22Rv1 (cell line): ENCODE measurements at regions not wholly inside any gene's neighbourhood (a gene's known extent, or its start where the extent isn't known, plus 50 kb on each side); places are given as distances from the start of the nearest gene placed in this dataset.

Experiments used
- H3K27ac ChIP-seq: fragments of 450-650 bp; 2 replicates; pipeline ENCODE4 v1.5.1; 2017
- ZFX ChIP-seq: fragments of 450-650 bp; IDR thresholded peaks from 2 replicates; pipeline ENCODE4 v1.6.1; 2017; ENCODE audit warnings: antibody characterized with exemption, borderline replicate concordance
- TF ChIP-seq, protein P1 (sequence below): fragments of 450-650 bp; IDR thresholded peaks from 2 replicates; pipeline ENCODE4 v1.5.1; 2017; ENCODE audit warnings: mild to moderate bottlenecking

DNA sequence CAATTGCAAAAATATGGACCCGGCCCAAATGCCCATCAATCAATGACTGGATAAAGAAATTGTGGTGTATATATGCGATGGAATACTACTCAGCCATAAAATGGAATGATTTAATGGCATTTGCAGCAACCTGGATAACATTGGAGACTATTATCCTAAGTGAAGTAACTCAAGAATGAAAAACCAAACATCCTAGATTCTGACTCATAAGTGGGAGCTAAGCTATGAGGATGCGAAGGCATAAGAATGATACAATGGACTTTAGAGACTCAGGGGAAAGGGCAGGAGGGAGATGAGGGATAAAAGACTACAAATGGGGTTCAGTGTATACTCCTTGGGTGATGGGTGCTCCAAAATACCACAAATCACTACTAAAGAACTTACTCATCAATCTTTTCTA, 247.6 kb upstream of the FBXL7 start:
- TF ChIP-seq, protein P1, sequence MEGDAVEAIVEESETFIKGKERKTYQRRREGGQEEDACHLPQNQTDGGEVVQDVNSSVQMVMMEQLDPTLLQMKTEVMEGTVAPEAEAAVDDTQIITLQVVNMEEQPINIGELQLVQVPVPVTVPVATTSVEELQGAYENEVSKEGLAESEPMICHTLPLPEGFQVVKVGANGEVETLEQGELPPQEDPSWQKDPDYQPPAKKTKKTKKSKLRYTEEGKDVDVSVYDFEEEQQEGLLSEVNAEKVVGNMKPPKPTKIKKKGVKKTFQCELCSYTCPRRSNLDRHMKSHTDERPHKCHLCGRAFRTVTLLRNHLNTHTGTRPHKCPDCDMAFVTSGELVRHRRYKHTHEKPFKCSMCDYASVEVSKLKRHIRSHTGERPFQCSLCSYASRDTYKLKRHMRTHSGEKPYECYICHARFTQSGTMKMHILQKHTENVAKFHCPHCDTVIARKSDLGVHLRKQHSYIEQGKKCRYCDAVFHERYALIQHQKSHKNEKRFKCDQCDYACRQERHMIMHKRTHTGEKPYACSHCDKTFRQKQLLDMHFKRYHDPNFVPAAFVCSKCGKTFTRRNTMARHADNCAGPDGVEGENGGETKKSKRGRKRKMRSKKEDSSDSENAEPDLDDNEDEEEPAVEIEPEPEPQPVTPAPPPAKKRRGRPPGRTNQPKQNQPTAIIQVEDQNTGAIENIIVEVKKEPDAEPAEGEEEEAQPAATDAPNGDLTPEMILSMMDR = no peak
- no peak for TF ChIP-seq ZFX
- H3K27ac ChIP-seq = no peak overlapping the region

DNA sequence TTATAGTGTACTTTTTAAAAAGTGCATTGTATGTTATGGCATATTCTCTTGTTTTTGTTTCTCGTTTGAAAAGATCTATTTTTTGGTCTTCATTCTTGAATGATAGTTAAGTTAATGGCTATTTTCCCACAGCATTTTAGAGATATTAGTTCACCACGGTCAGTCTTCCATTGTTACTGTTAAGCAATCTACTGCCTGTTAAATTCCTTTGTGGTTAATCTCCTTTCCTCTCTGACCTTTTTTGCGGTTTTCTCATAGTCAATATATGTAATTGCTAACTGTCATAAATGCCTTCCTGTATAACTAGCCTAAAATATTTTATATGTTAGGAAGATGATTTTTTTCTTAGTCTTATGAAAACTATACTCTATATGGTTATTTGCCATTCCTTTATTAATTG, 250.8 kb upstream of the FBXL7 start:
- TF ChIP-seq, protein P1 = no peak
- no peak for TF ChIP-seq ZFX

DNA sequence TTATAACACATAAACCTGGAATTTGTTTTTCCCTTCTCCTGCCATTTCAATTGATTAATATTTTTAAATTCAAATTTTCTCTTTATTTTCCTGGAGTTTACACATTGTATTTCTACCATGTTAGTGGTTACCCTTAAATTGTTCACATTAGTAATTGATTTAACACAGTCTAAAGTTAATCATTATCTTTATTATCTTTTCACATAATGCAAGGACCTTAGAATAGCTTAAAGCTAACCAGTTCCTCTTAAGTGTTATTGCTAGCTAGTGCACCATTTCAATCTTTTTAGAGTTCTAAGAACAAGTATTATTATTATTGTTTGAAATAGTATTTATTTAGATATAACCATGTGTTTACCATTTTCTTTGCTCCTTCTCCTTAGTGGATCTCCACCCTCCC, 251.2 kb upstream of the FBXL7 start:
- H3K27ac ChIP-seq = no peak overlapping the region

More for the DNA sequence above, 250.8 kb upstream of the FBXL7 start:
- H3K27ac ChIP-seq = no peak overlapping the region

DNA sequence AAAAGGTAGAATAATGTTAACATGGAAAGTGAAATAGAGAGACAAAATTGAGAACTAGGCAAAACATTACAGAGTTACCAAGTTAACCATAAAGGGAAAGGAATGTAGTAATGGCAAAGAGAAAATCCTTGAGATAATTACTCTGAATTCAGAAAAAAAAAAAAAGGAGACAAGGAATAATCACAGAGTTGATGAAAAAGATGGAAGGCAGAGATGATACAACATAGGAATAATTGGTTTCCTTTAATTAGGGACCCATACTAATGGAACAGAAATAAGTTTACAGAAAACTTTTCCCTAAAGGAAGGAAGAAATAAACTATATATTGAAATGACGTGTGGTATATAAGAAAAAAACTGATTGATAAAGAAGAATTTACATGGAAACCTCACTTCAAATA, 254.1 kb upstream of the FBXL7 start:
- no peak overlapping the region for H3K27ac ChIP-seq
- TF ChIP-seq, protein P1 = no peak
- no peak for TF ChIP-seq ZFX

More for the DNA sequence above, 251.2 kb upstream of the FBXL7 start:
- TF ChIP-seq, protein P1 = no peak
- TF ChIP-seq ZFX = no peak

DNA sequence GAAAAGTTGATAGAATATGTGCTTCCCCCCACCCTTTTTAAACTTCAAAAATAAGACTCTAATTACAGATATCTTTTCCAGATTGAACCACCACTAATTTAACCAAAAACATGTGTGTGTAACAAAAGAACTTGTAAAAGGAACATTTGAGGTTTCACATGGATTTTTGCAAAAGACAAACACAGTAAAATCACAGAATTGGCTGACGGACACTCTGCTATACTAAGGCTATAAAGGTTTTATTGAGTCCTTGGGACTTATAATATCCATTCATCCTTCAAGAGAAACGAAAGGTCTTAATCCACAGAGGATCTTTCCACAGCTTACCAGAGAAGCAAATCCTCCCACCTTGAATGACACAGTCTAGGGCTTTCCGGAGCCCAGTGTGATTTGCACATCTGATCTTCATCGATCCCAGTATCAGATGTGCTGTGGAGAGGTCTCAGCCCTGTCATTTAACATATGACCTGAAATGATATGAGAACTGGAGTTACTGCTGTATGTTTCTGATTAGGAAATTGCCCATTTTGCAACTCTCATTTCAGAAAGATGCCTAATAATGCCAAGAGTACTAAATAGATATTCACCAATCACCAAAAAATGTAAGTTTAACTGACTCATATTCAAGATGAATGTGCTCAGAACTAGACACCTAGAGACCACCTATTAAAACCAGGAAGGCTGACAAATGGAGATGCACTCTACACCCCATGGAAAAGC, 256.5 kb upstream of the FBXL7 start:
- TF ChIP-seq ZFX = no peak
- TF ChIP-seq, protein P1 = no peak

DNA sequence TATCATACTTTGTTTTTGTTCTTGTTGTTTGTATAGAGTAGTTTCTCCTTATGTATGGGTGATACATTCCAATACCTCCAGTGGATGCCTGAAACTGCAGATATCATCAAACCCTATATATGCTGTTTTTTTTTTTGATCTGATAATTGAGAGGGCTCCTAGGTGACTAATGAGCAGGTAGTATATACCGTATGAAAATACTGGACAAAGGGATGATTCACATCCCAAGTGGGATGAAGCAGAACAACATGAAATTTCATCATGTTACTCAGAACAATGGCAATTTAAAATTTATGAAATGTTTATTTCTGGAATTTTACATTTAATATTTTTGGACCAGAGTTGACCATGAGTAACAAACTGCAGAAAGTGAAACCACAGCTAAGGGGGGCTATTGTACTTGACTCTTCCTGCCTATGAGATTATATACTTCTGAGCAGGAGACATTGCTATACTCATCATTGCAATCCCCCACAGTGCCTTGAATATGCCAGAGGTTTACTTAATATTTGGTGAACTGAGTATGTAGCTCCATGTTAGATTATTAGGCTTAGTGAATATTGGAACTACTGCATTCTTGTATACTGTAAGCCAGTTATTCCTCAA, 258.7 kb upstream of the FBXL7 start:
- H3K27ac ChIP-seq = no peak overlapping the region
- TF ChIP-seq, protein P1 = no peak
- TF ChIP-seq ZFX = no peak

More for the DNA sequence above, 256.5 kb upstream of the FBXL7 start:
- no peak overlapping the region for H3K27ac ChIP-seq

DNA sequence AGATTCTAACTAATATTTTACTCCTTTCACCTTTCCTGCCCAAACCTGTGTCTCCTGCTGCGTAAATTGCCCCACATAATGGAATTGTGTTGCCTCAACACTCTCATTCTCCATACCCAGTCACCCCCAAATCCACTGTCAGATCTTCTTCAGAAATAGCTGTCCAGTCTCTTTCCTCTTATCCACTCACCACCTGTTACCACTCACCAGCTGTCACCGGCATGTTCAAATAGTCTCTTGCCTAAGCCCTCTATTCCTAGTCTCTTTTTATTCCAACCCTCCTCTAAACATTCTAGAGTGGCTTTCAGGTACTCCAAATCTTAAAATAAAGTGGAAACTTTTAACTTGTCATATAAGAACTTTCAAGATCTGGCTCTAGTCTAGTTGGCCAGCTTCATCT, 262.0 kb upstream of the FBXL7 start:
- no peak overlapping the region for H3K27ac ChIP-seq
- TF ChIP-seq, protein P1 = no peak
- TF ChIP-seq ZFX = no peak
